HG03097 (cell line): ENCODE measurements at regions not wholly inside any gene's neighbourhood (a gene's known extent, or its start where the extent isn't known, plus 50 kb on each side); places are given as distances from the start of the nearest gene placed in this dataset.
"Not testable (repeated sequence)": the region's sequence is repeated elsewhere in the genome, so short reads cannot be mapped to it uniquely, and the experiment has no call there.

Source experiments
- ATAC-seq: cut with Tn5 transposase; IDR thresholded peaks from one replicate; pipeline ENCODE4 v1.9.1; 2021; ENCODE audit not compliant: unreplicated experiment, low FRiP score

- ATAC-seq, result no peak
Measured at GRCh38 chr4:173722075-173722474, 192.0 kb upstream of the HAND2 start.

GRCh38 chr4:173718504-173718903 is 188.5 kb upstream of the HAND2 start:
- ATAC-seq, result not testable (repeated sequence)

- no peak for ATAC-seq
Measured at GRCh38 chr4:173717581-173717980, 187.6 kb upstream of the HAND2 start.

- ATAC-seq, result no peak
Measured at GRCh38 chr4:173714456-173714855, 184.4 kb upstream of the HAND2 start.

- ATAC-seq, result no peak
Measured at GRCh38 chr4:173713026-173713425, 183.0 kb upstream of the HAND2 start.

- ATAC-seq, result no peak
Measured at GRCh38 chr4:173707658-173708419, 177.8 kb upstream of the HAND2 start.

GRCh38 chr4:173704201-173704600 is 174.2 kb upstream of the HAND2 start:
- ATAC-seq, result no peak

GRCh38 chr4:173703021-173703420 is 173.0 kb upstream of the HAND2 start:
- ATAC-seq, result no peak

GRCh38 chr4:173700650-173701049 is 170.6 kb upstream of the HAND2 start:
- ATAC-seq, result no peak

GRCh38 chr4:173699841-173700475 is 169.9 kb upstream of the HAND2 start:
- no peak for ATAC-seq

GRCh38 chr4:173698557-173699262 is 168.7 kb upstream of the HAND2 start:
- ATAC-seq, result no peak

GRCh38 chr4:173697840-173698239 is 167.8 kb upstream of the HAND2 start:
- no peak for ATAC-seq

GRCh38 chr4:173696551-173696950 is 166.5 kb upstream of the HAND2 start:
- no peak for ATAC-seq

- no peak for ATAC-seq
Measured at GRCh38 chr4:173696011-173696410, 166.0 kb upstream of the HAND2 start.

- no peak for ATAC-seq
Measured at GRCh38 chr4:173685831-173686210, 155.8 kb upstream of the HAND2 start.

- ATAC-seq, result no peak
Measured at GRCh38 chr4:173685165-173685830, 155.3 kb upstream of the HAND2 start.

- no peak for ATAC-seq
Measured at GRCh38 chr4:173684223-173684622, 154.2 kb upstream of the HAND2 start.

- ATAC-seq, result no peak
Measured at GRCh38 chr4:173682609-173683008, 152.6 kb upstream of the HAND2 start.

- ATAC-seq, result no peak
Measured at GRCh38 chr4:173680278-173680677, 150.2 kb upstream of the HAND2 start.

- ATAC-seq, result no peak
Measured at GRCh38 chr4:173675446-173675845, 145.4 kb upstream of the HAND2 start.
